ENCODE measurements at regions not wholly inside any gene's neighbourhood (a gene's known extent, or its start where the extent isn't known, plus 50 kb on each side); places are given as distances from the start of the nearest gene placed in this dataset.

- no peak for DNase-seq
Measured at GRCh38 chr14:98707522-98707921, 564.5 kb downstream of the BCL11B start.

GRCh38 chr14:98708555-98708954 is 563.4 kb downstream of the BCL11B start:
- no peak for DNase-seq

- no peak for DNase-seq
Measured at GRCh38 chr14:98711453-98711852, 560.5 kb downstream of the BCL11B start.

- no peak for DNase-seq
Measured at GRCh38 chr14:98714626-98715425, 557.2 kb downstream of the BCL11B start.

- no peak for DNase-seq
Measured at GRCh38 chr14:98716133-98716532, 555.9 kb downstream of the BCL11B start.

- no peak for DNase-seq
Measured at GRCh38 chr14:98721061-98721460, 550.9 kb downstream of the BCL11B start.

GRCh38 chr14:98724734-98725133 is 547.3 kb downstream of the BCL11B start:
- DNase-seq = no peak

GRCh38 chr14:98725191-98725590 is 546.8 kb downstream of the BCL11B start:
- DNase-seq = no peak

- DNase-seq = no peak
Measured at GRCh38 chr14:98725676-98726075, 546.3 kb downstream of the BCL11B start.

- no peak for DNase-seq
Measured at GRCh38 chr14:98726585-98727405, 545.2 kb downstream of the BCL11B start.

- no peak for DNase-seq
Measured at GRCh38 chr14:98728024-98728423, 544.0 kb downstream of the BCL11B start.

- no peak for DNase-seq
Measured at GRCh38 chr14:98728836-98729235, 543.2 kb downstream of the BCL11B start.

- DNase-seq = no peak
Measured at GRCh38 chr14:98731286-98731685, 540.7 kb downstream of the BCL11B start.

- DNase-seq = no peak
Measured at GRCh38 chr14:98731701-98732100, 540.3 kb downstream of the BCL11B start.

- no peak for DNase-seq
Measured at GRCh38 chr14:98733536-98733935, 538.5 kb downstream of the BCL11B start.

- no peak for DNase-seq
Measured at GRCh38 chr14:98736701-98737338, 535.2 kb downstream of the BCL11B start.

- no peak for DNase-seq
Measured at GRCh38 chr14:98741523-98741922, 530.5 kb downstream of the BCL11B start.

- no peak for DNase-seq
Measured at GRCh38 chr14:98742001-98742400, 530.0 kb downstream of the BCL11B start.

GRCh38 chr14:98743536-98743935 is 528.5 kb downstream of the BCL11B start:
- DNase-seq = no peak

- DNase-seq = no peak
Measured at GRCh38 chr14:98748966-98749365, 523.0 kb downstream of the BCL11B start.

GRCh38 chr14:98751110-98751509 is 520.9 kb downstream of the BCL11B start:
- DNase-seq = no peak

GRCh38 chr14:98752660-98753059 is 519.3 kb downstream of the BCL11B start:
- no peak for DNase-seq

- no peak for DNase-seq
Measured at GRCh38 chr14:98754343-98755020, 517.5 kb downstream of the BCL11B start.
